GM19035 (cell line): ENCODE measurements at regions not wholly inside any gene's neighbourhood (a gene's known extent, or its start where the extent isn't known, plus 50 kb on each side); places are given as distances from the start of the nearest gene placed in this dataset.
"Not testable (repeated sequence)": the region's sequence is repeated elsewhere in the genome, so short reads cannot be mapped to it uniquely, and the experiment has no call there.

Source experiments
- ATAC-seq: cut with Tn5 transposase; IDR thresholded peaks from one replicate; pipeline ENCODE4 v1.9.1; 2021; ENCODE audit not compliant: unreplicated experiment

- no peak for ATAC-seq
Observed at GRCh38 chr7:115574681-115575291, 455.8 kb downstream of the TFEC start.

- ATAC-seq, result no peak
Observed at GRCh38 chr7:115572111-115572510, 458.5 kb downstream of the TFEC start.

DNA sequence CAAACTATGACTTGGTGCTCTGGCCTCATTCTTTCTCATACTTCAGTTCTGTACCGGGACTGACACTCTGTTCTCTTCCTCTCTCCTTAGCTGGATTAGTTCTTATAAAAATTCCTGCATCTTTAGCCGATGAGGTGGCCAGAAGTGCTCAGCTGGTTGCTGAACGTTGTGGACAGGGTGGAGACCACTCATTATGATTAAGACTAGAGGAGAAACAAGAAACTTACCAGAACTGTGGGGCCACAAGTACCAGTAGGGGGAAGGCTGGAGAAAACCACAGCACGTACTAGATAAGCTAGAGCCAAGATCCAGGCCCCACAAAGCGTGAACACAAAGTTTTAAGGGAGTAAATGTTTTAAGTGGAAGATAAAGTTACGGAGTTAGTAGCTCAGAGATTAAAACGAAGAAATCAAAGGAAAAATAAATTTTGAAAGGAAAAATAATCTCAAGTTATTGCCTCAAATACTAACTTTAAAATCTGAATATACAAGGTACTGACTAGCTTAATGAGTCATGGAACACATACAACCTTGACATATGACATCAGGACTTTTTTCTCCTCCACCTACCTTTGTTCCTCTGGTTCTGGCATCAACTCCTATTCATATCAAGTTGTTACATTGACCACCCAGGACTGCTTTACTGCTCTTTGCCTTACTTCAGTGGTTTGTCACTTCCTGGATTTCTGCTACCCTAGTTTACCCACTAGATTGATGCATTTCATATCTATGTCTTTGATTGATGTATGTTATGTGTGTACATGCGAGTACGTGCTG lies 469.0 kb downstream of the TFEC start:
- no peak for ATAC-seq

DNA sequence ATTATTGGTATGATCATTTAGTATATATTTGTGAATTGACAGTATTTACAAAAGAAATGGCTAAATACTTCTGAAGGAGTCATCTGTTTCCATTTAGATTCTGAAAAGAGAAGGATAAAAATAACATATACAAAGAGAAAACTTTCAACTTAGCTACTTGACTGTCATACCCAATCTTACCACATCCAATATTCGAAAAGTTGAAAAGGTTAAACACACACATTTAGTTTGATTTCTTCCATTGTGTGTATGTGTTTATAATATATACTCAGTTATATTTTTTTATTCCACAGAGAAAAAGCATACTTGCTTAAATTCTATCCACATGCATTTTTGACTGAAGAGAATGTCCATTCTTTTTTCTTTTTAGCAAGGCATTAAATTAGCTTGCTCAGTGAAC lies 470.7 kb downstream of the TFEC start:
- ATAC-seq, result no peak

- no peak for ATAC-seq
Observed at GRCh38 chr7:115558161-115558560, 472.4 kb downstream of the TFEC start.

- not testable (repeated sequence) for ATAC-seq
Observed at GRCh38 chr7:115557296-115557695, 473.3 kb downstream of the TFEC start.

- no peak for ATAC-seq
Observed at GRCh38 chr7:115552766-115553165, 477.8 kb downstream of the TFEC start.

- ATAC-seq, result no peak
Observed at GRCh38 chr7:115549910-115550309, 480.7 kb downstream of the TFEC start.

GRCh38 chr7:115548756-115549155 lies 481.8 kb downstream of the TFEC start:
- ATAC-seq, result no peak

DNA sequence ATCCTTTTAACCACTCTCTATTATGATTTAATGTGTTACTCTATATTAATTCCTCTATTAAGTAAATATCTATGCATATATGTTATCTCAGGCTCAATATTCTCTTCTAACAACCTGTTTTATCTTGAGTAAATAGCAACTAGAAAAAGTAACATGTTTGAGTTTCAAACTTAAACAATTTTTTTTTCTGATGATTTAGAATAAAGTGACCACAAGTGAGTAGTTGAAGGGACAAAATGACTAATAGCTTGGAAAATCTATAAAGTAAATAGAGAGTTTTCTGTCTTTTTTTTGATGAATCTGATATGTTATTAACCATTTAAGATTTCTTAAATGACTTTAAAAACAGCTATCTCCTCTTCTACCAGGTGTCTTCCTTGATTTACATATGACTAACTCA lies 483.8 kb downstream of the TFEC start:
- no peak for ATAC-seq

GRCh38 chr7:115533785-115534184 lies 496.8 kb downstream of the TFEC start:
- ATAC-seq, result no peak

DNA sequence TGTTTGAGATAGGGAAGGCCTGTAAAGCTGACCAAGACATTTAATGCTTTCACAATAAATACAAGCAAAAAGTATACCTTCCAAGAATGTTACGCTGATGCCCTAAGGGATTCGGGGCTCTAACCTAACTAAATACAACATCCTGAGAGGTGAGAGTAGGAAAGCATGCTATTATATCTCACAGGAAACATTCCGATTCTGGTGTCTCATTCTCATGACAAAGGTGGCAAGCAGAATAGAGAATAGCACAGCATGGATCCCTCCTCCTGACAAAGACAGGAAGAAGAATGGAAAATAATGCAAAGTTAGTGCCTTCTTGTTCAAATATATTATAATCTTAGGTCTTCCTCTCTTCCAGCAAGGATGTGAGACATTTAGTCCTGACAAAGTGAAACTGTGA lies 504.3 kb downstream of the TFEC start:
- no peak for ATAC-seq

GRCh38 chr7:115522174-115522573 lies 508.4 kb downstream of the TFEC start:
- ATAC-seq, result no peak

GRCh38 chr7:115516341-115516740 lies 514.2 kb downstream of the TFEC start:
- ATAC-seq, result no peak

- ATAC-seq, result no peak
Observed at GRCh38 chr7:115511330-115511729, 519.2 kb downstream of the TFEC start.

- no peak for ATAC-seq
Observed at GRCh38 chr7:115505136-115505535, 525.4 kb downstream of the TFEC start.

- no peak for ATAC-seq
Observed at GRCh38 chr7:115499956-115500355, 530.6 kb downstream of the TFEC start.

- ATAC-seq, result no peak
Observed at GRCh38 chr7:115496006-115496405, 534.6 kb downstream of the TFEC start.

DNA sequence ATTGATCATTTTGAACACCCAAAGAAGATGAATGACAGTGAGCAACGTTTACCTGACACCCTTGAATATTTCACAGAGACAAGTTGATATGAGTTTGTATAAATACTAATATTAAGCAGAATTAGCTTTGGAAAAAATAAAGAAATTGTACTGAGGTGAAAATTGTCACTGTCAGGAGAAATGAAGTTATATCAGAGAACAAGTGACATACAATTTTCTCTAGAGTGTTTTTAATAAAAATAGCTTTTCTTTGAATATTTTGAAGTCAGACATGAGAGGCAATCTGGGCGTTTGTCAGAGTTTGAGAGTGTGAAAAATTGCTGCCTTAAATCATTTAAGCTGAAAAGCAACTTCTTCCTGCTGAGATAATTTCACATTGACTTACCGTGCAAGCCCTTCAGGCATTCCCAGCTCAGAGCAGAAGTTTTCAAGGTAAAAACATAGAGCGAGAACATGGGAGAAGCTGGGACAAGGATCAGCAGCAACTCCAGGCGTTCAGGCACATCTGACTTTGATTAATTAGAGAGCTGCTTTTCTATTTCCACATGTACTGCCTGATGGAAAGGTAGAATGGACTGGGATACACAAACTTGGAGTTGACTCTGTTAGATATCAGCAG lies 535.9 kb downstream of the TFEC start:
- ATAC-seq, result no peak

DNA sequence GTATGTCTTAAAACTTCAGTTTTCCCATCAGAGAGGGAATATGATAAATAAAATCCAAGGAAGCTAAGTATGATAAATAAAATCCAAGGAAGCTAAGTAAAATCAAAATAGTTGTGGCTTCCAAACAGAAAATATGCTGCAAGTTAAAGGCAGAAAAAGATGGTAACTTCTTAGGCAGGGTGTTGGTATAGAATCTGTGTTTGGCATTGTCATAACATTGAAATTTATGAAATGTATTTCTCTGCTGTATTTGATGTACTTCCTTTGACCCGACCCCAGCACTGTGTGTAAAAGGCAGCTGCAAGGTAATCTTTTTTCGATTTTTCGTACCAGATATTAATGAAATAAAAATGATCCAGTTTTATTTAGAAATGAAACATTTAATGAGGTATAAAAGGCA lies 537.2 kb downstream of the TFEC start:
- no peak for ATAC-seq

- no peak for ATAC-seq
Observed at GRCh38 chr7:115491744-115492380, 538.7 kb downstream of the TFEC start.

GRCh38 chr7:115479448-115479847 lies 551.1 kb downstream of the TFEC start:
- ATAC-seq, result no peak
